Glutamatergic neuron (in vitro differentiated cells): ENCODE measurements at regions not wholly inside any gene's neighbourhood (a gene's known extent, or its start where the extent isn't known, plus 50 kb on each side); places are given as distances from the start of the nearest gene placed in this dataset.

Source experiments
- DNase-seq: peaks from one replicate; pipeline ENCODE4 v3.0.0; 2022
- H3K27ac Mint-ChIP-seq: one replicate; pipeline ENCODE4 v1.8.0; 2020; ENCODE audit warnings: mild to moderate bottlenecking, mixed read lengths, inconsistent platforms; ENCODE audit not compliant: unreplicated experiment
- H3K27me3 Mint-ChIP-seq: one replicate; pipeline ENCODE4 v1.8.0; 2020; ENCODE audit warnings: mild to moderate bottlenecking, moderate library complexity, mixed read lengths, inconsistent platforms; ENCODE audit not compliant: unreplicated experiment
- H3K36me3 Mint-ChIP-seq: one replicate; pipeline ENCODE4 v1.8.0; 2020; ENCODE audit warnings: mild to moderate bottlenecking, mixed read lengths, inconsistent platforms; ENCODE audit not compliant: unreplicated experiment
- H3K4me1 Mint-ChIP-seq: one replicate; pipeline ENCODE4 v1.8.0; 2020; ENCODE audit warnings: mild to moderate bottlenecking, low read depth, mixed read lengths, inconsistent platforms; ENCODE audit not compliant: unreplicated experiment
- H3K4me3 Mint-ChIP-seq: one replicate; pipeline ENCODE4 v1.8.0; 2020; ENCODE audit warnings: mild to moderate bottlenecking, mixed read lengths, inconsistent platforms; ENCODE audit not compliant: unreplicated experiment
- H3K9me3 Mint-ChIP-seq: one replicate; pipeline ENCODE4 v1.8.0; 2020; ENCODE audit warnings: mild to moderate bottlenecking, moderate library complexity, mixed read lengths, inconsistent platforms; ENCODE audit not compliant: unreplicated experiment
- CTCF ChIP-seq: fragments of 200-600 bp; sonication (generic); IDR thresholded peaks from one replicate; pipeline ENCODE4 v1.5.0; 2021; ENCODE audit not compliant: partially characterized antibody, unreplicated experiment

- Mint-ChIP-seq H3K4me3 (no peak overlapping the region), H3K27ac (no peak overlapping the region), H3K27me3 (peaks cover 1% of the 10 kb centered on the region), H3K4me1 (peaks cover 9% of the 10 kb centered on the region), H3K9me3 (peaks cover 5% of the 10 kb centered on the region), H3K36me3 (peaks cover 4% of the 10 kb centered on the region)
- no peak for TF ChIP-seq CTCF
- DNase-seq, result no peak
Measured at GRCh38 chr3:178120367-178120766, 415.9 kb upstream of the KCNMB2 start.

GRCh38 chr3:178126686-178127085, 409.6 kb upstream of the KCNMB2 start:
- H3K36me3 Mint-ChIP-seq, result no peaks in the 10 kb centered on the region
- no peaks in the 10 kb centered on the region for H3K27me3 Mint-ChIP-seq
- no peak overlapping the region for H3K4me3 Mint-ChIP-seq
- no peak for TF ChIP-seq CTCF
- H3K4me1 Mint-ChIP-seq, result peaks cover 13% of the 10 kb centered on the region
- no peak for DNase-seq
- H3K27ac Mint-ChIP-seq, result no peak overlapping the region
- no peaks in the 10 kb centered on the region for H3K9me3 Mint-ChIP-seq

GRCh38 chr3:178127221-178127620, 409.0 kb upstream of the KCNMB2 start:
- Mint-ChIP-seq H3K4me1 (peaks cover 13% of the 10 kb centered on the region), H3K36me3 (no peaks in the 10 kb centered on the region), H3K27ac (no peak overlapping the region), H3K27me3 (no peaks in the 10 kb centered on the region), H3K9me3 (no peaks in the 10 kb centered on the region), H3K4me3 (no peak overlapping the region)
- DNase-seq, result no peak
- TF ChIP-seq CTCF, result no peak

DNA sequence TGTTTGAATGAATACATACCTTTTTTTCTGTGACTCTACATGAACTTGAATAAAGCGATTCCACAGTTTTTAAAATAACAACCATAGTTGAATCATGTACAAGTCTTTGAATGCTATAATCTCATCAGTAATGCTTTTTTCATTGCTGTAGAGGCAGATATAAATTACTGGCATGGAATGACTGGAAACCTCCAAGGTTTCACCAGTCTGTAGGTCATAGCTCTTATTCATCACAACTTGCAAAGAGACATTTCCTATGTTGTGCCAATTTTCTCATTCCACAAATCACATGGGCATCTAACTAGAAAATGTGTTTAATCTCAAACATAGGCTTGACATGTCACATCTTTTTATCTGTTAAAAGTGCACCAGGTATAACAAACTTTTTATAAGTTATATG, 407.1 kb upstream of the KCNMB2 start:
- TF ChIP-seq CTCF, result no peak
- Mint-ChIP-seq H3K4me1 (peaks cover 4% of the 10 kb centered on the region), H3K4me3 (no peak overlapping the region), H3K9me3 (no peaks in the 10 kb centered on the region), H3K36me3 (no peaks in the 10 kb centered on the region), H3K27ac (no peak overlapping the region), H3K27me3 (no peaks in the 10 kb centered on the region)
- no peak for DNase-seq

GRCh38 chr3:178131801-178132200, 404.4 kb upstream of the KCNMB2 start:
- Mint-ChIP-seq H3K4me1 (no peaks in the 10 kb centered on the region), H3K36me3 (no peaks in the 10 kb centered on the region), H3K4me3 (no peak overlapping the region), H3K27me3 (peaks cover 2% of the 10 kb centered on the region), H3K27ac (no peak overlapping the region), H3K9me3 (no peaks in the 10 kb centered on the region)
- no peak for DNase-seq
- TF ChIP-seq CTCF, result no peak
